UCSD-AML1 (cell line): ENCODE measurements at regions not wholly inside any gene's neighbourhood (a gene's known extent, or its start where the extent isn't known, plus 50 kb on each side); places are given as distances from the start of the nearest gene placed in this dataset.

Experiments
- DNase-seq: peaks from one replicate; lab custom pipeline; 2025; ENCODE audit not compliant: unreplicated experiment; lab: John Stamatoyannopoulos, UW

- DNase-seq: no peak
Observed at GRCh38 chr15:57821826-57822225, 115.3 kb downstream of the POLR2M start.

- DNase-seq: no peak
Observed at GRCh38 chr15:57823325-57823882, 116.9 kb downstream of the POLR2M start.

GRCh38 chr15:57824186-57824585 is 117.7 kb downstream of the POLR2M start:
- DNase-seq: no peak

GRCh38 chr15:57827021-57827420 is 120.5 kb downstream of the POLR2M start:
- no peak for DNase-seq

GRCh38 chr15:57827971-57828370 is 121.5 kb downstream of the POLR2M start:
- DNase-seq: no peak

GRCh38 chr15:57832183-57832582 is 125.7 kb downstream of the POLR2M start:
- no peak for DNase-seq

- DNase-seq: no peak
Observed at GRCh38 chr15:57835119-57835518, 128.6 kb downstream of the POLR2M start.

GRCh38 chr15:57849317-57849716 is 142.8 kb downstream of the POLR2M start:
- no peak for DNase-seq

- no peak for DNase-seq
Observed at GRCh38 chr15:57854531-57854930, 148.0 kb downstream of the POLR2M start.

- DNase-seq: no peak
Observed at GRCh38 chr15:57857871-57858270, 151.4 kb downstream of the POLR2M start.

GRCh38 chr15:57859130-57859685 is 152.7 kb downstream of the POLR2M start:
- DNase-seq: no peak

GRCh38 chr15:57861034-57861638 is 154.6 kb downstream of the POLR2M start:
- no peak for DNase-seq

- DNase-seq: no peak
Observed at GRCh38 chr15:57861815-57862586, 155.5 kb downstream of the POLR2M start.

- no peak for DNase-seq
Observed at GRCh38 chr15:57862761-57863160, 156.2 kb downstream of the POLR2M start.

GRCh38 chr15:57865294-57865693 is 158.8 kb downstream of the POLR2M start:
- DNase-seq: no peak

GRCh38 chr15:57866149-57866736 is 159.7 kb downstream of the POLR2M start:
- peak; percentile 72 for DNase-seq

GRCh38 chr15:57867970-57868798 is 161.7 kb downstream of the POLR2M start:
- peak; percentile 63 for DNase-seq

- DNase-seq: no peak
Observed at GRCh38 chr15:57870667-57871066, 164.2 kb downstream of the POLR2M start.

GRCh38 chr15:57872281-57873030 is 165.9 kb downstream of the POLR2M start:
- DNase-seq: no peak

GRCh38 chr15:57873564-57874209 is 167.2 kb downstream of the POLR2M start:
- no peak for DNase-seq
